Heart right ventricle (tissue), 16 donors: ENCODE measurements at regions not wholly inside any gene's neighbourhood (a gene's known extent, or its start where the extent isn't known, plus 50 kb on each side); places are given as distances from the start of the nearest gene placed in this dataset.

Experiments used
- ATAC-seq, 8 donors: fragments of 200-7000 bp; cut with Tn5 transposase; one replicate each; pipeline ENCODE4 v1.9.1; 2020; ENCODE audit warnings: mild to moderate bottlenecking in 8 of 8, moderate library complexity in 8 of 8, moderate number of reproducible peaks in 1 of 8
- DNase-seq, 2 donors: peaks; one replicate each; pipeline ENCODE4 v3.0.0-alpha.2; 2020
- H3K27ac ChIP-seq, 10 donors: fragments of 200-600 bp; sonication (generic) in 2 of 10; one replicate each; pipeline versions ENCODE4 v1.5.0 to v1.8.0; 2020 to 2022; ENCODE audit warnings: mild to moderate bottlenecking in 3 of 10
- H3K27me3 ChIP-seq, 7 donors: fragments of 200-600 bp; one replicate each; pipeline ENCODE4 v1.8.0; 2021 to 2022; ENCODE audit warnings: mild to moderate bottlenecking in 2 of 7
- H3K36me3 ChIP-seq, 9 donors: fragments of 200-600 bp; sonication (generic) in 1 of 9; one replicate each; pipeline versions ENCODE4 v1.5.0 to v1.8.0; 2020 to 2022; ENCODE audit warnings: mild to moderate bottlenecking in 2 of 9
- H3K4me1 ChIP-seq, 9 donors: fragments of 200-600 bp; sonication (generic) in 1 of 9; one replicate each; pipeline versions ENCODE4 v1.5.0 to v1.8.0; 2020 to 2022; ENCODE audit warnings: mild to moderate bottlenecking in 4 of 9
- H3K4me3 ChIP-seq, 10 donors: fragments of 200-600 bp; sonication (generic) in 2 of 10; one replicate each; pipeline versions ENCODE4 v1.5.0 to v1.8.0; 2020 to 2022; ENCODE audit warnings: mild to moderate bottlenecking in 7 of 10, moderate library complexity in 2 of 10
- H3K9me3 ChIP-seq, 11 donors: fragments of 200-600 bp in 10 of 11; sonication (generic) in 2 of 11; one replicate each; pipeline versions ENCODE4 v1.5.0 to v1.8.0; 2013 to 2022; ENCODE audit warnings: mild to moderate bottlenecking in 2 of 11, control low read depth in 1 of 11, moderate library complexity in 1 of 11
- CTCF ChIP-seq, 9 donors: fragments of 200-600 bp; sonication (generic) in 2 of 9; IDR thresholded peaks; one replicate each; pipeline versions ENCODE4 v1.5.0 to v1.8.0; 2021 to 2022; ENCODE audit warnings: antibody characterized with exemption in 9 of 9, mild to moderate bottlenecking in 5 of 9, moderate library complexity in 1 of 9
- WGBS, 2 donors: extraction: QIAGEN DNeasy Blood & Tissue Kit; methylation state at CpG; one replicate each; pipeline ENCODE4 v1.1.7; 2013; ENCODE audit warnings: inconsistent platforms in 1 of 2; 5-methylcytosine and 5-hydroxymethylcytosine counted together
- intact Hi-C, 10 donors: fragments of 100-400 bp; cut with DNase I; formaldehyde crosslinking; loops; one replicate each; pipeline versions ENCODE4 v1.11.1 to v1.14.2; 2022
- donor health status: Arrhythmogenic right ventricular cardiomyopathy.
- donor health status: ischemic (EF 13 %, LVEDD 7.1; RV severe dilation, severe dysfunction).
- donor health status: healthy with polysubstance abuse.
- donor health status: DM: no; HTN: yes; CAD: no.
- donor health status: DM: no; HTN: no; CAD: no.
- donor health status: ischemic (EF 25% LVEDD 6.9; RV normal size, moderate dysfunction).
- donor health status: ischemic (EF 25% LVEDD 5.7; RV mildly dilated, moderate dysfunction).
- donor health status: healthy.
- donor health status: DM: yes; HTN: yes; CAD: no.
- donor health status: Ischemic cardiomyopathy.
- donor health status: ischemic (EF 35%, LVEDD 5.7; RV mildly dilated, moderate dysfunction).
- donor health status: nonischemic (EF 11% LVEDD 7.7; RV severe dilation, severe dysfunction).
- donor health status: DM: yes; HTN: yes; CAD: no.
- donor health status: PGD.
- donor health status: ischemic (EF 29% LVEDD 5.4; RV normal size, mild dysfunction).
- donor health status: nonischemic (EF 23%, LVEDD 6.1; RV moderate dilation, normal function).

- Histone ChIP-seq H3K4me3 (no peak overlapping the region), H3K27me3 (no peaks in the 10 kb centered on the region), H3K36me3 (no peaks in the 10 kb centered on the region), H3K9me3 (peaks cover 0 to 6% (median 0%) of the 10 kb centered on the region in 11 donors), H3K4me1 (peaks cover 0 to 38% (median 19%) of the 10 kb centered on the region in 9 donors), H3K27ac (peak overlapping the region in 3 of 10 donors; percentile 39 to 61 (median 44))
- WGBS, 2 donors = 51 to 61% methylated on average over 12 of the region's 12 CpGs
- peak; percentile 40 to 90 (median 70) for ATAC-seq
- intact Hi-C loops = loop anchor here in 3 of 10 donors (10.0 kb wide), 3 partner anchors 89 to 659 kb away; partner anchors contain the start of gene RYBP (in 1 of the 3)
- peak; percentile 28 to 34 for DNase-seq
- TF ChIP-seq CTCF (IDR thresholded peaks at IDR 0.05) = no peak
These were observed 370.6 kb upstream of the PROK2 start for GRCh38 chr3:72155391-72156064.

GRCh38 chr3:72154391-72155335, 369.7 kb upstream of the PROK2 start:
- Histone ChIP-seq H3K27ac (peak overlapping the region in 3 of 10 donors; percentile 39 to 61 (median 44)), H3K36me3 (no peaks in the 10 kb centered on the region), H3K9me3 (peaks cover 0 to 6% (median 0%) of the 10 kb centered on the region in 11 donors), H3K27me3 (no peaks in the 10 kb centered on the region), H3K4me3 (no peak overlapping the region), H3K4me1 (peaks cover 0 to 38% (median 19%) of the 10 kb centered on the region in 9 donors)
- DNase-seq (no peak), ATAC-seq (no peak)
- intact Hi-C loops = loop anchor here in 3 of 10 donors (10.0 kb wide), 3 partner anchors 90 to 660 kb away; partner anchors contain the start of gene RYBP (in 1 of the 3)
- 88 to 89% methylated on average over 4 of the region's 4 CpGs for WGBS, 2 donors
- TF ChIP-seq CTCF (IDR thresholded peaks at IDR 0.05) = no peak

GRCh38 chr3:72153477-72154314, 368.7 kb upstream of the PROK2 start:
- Histone ChIP-seq H3K4me3 (peak overlapping the region in 1 of 10 donors; percentile 16), H3K9me3 (peaks cover 0 to 6% (median 0%) of the 10 kb centered on the region in 11 donors), H3K4me1 (peaks cover 0 to 38% (median 19%) of the 10 kb centered on the region in 9 donors), H3K27ac (peak overlapping the region in 6 of 10 donors; percentile 42 to 72 (median 62)), H3K36me3 (no peaks in the 10 kb centered on the region), H3K27me3 (no peaks in the 10 kb centered on the region)
- DNase-seq (no peak), ATAC-seq (no peak)
- intact Hi-C loops = loop anchor here in 3 of 10 donors (10.0 kb wide), 3 partner anchors 91 to 661 kb away; partner anchors contain the start of gene RYBP (in 1 of the 3)
- 87 to 89% methylated on average over 6 of the region's 6 CpGs for WGBS, 2 donors
- TF ChIP-seq CTCF (IDR thresholded peaks at IDR 0.05) = no peak
